ENCODE measurements at regions not wholly inside any gene's neighbourhood (a gene's known extent, or its start where the extent isn't known, plus 50 kb on each side); places are given as distances from the start of the nearest gene placed in this dataset.
"Not testable (repeated sequence)": the region's sequence is repeated elsewhere in the genome, so short reads cannot be mapped to it uniquely, and the experiment has no call there.

DNA sequence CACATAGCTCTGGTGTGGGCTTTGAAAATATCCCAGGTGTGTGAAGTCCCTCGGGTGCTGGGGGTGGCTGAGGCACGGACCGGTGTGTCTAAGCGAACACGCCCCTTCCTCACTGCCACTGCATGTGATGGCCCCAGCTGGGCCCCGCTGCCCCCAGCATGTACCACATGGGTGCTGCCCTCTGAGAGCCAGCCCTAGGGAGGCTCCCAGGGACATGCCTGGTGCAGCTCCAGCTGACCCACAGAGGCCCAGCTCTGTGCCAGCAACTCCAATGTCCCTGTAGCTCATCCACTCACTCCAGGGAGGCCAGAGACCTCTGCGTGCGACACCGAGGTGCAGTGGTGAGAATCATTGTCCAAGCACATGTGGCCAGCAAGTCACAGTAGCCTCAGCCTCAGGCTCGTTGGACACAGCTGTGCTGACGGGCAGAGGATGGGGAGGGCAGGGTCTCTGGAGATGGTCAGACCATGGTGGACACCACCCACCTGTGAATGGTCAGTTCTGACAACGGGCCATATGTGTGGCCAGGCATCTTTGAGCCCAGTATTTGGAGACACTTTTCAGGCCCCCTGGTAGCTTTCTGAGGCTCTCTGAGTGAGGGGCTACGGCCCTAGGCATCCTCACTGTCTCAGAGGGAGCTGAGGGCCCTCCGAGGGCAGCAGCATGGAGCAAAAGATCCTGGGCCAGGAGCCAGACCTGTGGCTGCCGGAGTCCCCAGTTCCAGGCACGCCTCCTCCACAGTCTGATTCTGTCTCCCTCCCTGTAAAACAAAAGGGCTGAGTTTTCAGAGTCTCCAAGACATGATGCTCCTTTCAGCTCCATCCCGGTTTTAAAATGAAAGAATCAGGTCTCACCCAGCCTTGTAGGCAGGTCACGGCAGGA is 220.7 kb downstream of the NDUFA10 start:
- DNase-seq (ENCODE audit: low read depth in 2 of 2): no peak

DNA sequence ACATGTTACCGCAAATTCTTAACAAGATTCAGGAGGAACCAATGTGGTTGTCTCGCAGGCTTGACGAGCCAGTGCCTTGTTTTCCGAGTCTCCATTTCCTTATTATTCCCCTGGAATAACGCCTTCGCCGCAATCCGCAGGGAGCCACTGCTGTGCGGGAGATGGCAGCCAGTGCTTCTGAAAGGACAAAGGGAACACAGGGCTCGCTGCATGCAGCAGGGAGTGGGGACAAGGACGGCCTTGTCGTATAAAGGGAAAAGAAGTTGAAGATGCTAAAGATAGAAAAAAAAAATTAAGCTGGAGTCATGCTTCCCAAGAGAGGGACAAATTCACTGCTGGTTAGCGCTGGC is 221.4 kb downstream of the NDUFA10 start:
- no peak for DNase-seq (ENCODE audit: low read depth in 2 of 2)

DNA sequence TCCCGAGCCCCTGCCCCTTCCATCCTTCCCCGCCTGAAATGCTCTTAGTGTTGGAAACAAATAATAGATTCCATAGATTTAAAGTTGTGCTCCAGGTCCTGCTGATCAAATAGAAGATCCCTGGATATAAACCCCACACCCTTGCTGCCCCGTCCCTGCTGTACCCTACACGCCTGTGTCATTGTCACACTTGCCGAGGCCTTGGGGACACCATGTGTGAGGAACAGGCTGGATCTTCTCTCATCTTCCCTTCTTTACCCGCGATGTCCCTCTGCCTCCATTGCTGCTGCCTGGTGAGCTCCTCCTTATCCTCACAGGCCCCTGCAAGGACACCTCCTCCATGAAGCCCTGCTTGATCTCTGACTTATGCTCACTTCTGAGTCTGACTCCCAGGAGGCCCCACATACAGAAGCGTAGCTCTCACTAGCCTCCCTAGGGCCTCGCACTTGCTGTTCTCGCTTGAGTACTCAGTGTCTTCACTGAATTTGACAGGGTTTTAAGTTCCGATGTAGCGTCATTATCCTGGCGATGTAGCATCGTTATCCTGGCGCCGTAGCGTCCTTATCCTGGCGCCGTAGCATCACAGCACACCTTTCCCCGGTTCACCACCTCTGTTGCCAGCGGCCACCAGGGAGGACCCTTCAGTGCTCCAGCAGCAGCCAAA is 221.9 kb downstream of the NDUFA10 start:
- DNase-seq (ENCODE audit: low read depth in 2 of 2): no peak

DNA sequence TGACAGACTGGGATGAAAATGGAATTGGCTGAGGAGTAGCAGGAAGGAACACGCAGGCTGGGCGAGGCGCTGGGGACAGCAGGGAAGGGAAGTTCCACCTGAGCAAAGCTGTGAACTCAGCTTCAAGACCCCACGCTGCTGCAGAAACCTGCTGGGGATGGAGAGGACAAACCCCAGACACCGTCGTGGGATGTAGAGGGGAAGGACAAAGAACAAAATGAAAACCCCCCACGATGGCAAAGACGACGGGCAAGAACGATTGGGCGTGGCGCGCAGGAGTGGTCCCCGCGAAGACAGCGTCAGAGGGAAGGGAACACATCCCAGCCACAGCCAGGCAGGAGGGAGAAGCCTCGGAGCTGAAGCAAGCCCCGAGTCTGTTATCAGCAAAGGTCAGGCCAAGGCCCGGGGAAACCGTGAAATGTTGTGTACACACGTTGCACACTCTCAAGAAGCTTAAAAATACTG is 222.9 kb downstream of the NDUFA10 start:
- DNase-seq (ENCODE audit: low read depth in 2 of 2): no peak

DNA sequence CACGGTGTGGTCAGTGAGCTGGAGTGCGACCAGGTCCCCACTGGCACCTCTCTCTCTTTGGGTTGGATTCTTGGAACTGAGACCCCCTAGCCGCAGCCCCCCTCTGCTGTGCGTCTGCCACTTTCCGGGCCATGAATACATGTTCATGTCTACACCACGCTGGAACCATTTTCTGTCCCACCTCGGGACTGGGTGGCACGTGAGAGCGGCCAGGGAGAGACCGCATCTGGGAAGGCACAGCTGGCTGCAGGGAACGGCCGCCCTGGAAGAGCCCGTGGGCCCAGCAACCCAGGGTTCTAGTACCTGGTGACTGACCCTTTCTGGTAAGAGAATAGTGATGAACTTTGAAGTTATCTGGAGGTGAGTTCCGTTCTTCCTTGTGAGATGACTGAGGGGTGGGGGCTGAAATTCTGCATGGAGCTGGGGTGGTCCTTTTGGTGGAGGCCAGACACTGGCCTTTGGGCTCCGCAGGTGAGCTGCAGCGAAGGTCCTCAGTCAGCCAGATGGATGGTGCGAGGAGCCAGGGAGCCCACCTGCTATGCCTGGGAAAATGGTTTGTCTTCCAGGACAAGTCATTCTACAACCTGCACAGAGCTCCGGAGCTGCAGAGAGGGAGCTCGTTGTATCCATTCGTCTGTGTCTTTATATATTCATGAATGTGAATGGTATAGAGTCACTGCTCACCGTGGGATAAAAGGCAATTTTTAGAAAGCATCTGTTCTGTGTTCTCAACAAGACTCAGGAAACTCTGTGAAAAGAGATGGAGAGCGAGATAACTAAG is 223.5 kb downstream of the NDUFA10 start:
- DNase-seq (ENCODE audit: low read depth in 2 of 2): no peak

DNA sequence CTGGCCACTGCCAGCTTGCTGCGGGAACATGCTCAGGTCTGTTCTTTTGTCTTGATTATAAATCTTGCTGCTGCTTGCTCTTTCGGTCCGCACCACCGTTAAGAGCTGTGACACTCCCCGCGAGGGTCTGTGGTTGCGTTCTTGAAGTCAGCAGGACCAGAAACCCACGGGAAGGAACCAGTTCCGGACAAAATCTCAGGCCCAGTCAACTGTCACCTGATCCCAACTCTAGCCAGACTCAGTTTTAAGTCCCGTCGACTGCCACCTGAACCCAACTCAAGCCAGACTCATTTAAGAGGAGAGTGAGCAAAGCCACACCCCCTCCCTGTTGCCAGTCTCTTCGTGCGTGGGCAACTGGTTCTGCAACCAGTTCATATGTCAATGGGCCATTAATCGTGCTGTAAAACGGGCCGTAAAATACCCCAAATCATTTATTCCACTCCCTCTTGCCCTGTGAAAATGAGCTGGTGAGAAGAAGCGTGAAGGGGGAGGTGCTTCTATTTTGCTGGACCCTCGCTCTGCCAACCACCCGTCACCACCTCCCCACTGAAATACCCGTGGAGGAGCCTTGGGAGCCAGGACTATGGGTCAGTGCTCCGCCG is 224.3 kb downstream of the NDUFA10 start:
- DNase-seq (ENCODE audit: low read depth in 2 of 2): no peak

DNA sequence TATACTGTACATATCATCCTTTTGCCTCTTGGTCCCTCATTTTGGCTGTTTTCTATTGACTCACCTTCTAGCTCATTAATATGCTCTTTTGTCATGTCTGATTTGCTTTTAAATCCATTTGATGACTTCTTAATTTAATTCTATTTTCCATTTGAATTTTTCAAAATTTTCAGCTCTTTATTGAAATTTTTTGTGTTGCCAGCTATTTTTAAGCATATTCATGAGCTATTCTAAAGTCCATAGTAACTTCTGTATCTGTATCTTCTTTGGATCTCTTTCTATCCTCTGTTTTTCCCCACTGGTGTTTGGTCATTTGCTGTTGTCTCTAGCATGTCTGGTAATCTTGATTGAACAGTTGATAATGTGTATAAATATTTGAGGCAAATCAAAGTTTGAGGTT is 227.8 kb downstream of the NDUFA10 start:
- DNase-seq (ENCODE audit: low read depth in 2 of 2): no peak

DNA sequence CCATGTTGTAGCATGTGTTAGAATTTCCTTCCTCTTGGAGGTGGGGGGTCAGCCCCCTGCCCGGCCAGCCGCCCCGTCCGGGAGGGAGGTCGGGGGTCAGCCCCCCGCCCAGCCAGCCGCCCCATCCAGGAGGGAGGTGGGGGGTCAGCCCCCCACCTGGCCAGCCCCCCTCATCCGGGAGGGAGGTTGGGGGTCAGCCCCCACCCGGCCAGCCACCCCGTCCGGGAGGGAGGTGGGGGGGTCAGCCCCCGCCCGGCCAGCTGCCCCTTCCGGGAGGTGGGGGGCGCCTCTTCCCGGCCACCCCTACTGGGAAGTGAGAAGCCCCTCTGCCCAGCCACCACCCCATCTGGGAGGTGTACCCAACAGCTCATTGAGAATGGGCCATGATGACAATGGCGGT is 229.4 kb downstream of the NDUFA10 start:
- DNase-seq (ENCODE audit: low read depth in 2 of 2): not testable (repeated sequence)

DNA sequence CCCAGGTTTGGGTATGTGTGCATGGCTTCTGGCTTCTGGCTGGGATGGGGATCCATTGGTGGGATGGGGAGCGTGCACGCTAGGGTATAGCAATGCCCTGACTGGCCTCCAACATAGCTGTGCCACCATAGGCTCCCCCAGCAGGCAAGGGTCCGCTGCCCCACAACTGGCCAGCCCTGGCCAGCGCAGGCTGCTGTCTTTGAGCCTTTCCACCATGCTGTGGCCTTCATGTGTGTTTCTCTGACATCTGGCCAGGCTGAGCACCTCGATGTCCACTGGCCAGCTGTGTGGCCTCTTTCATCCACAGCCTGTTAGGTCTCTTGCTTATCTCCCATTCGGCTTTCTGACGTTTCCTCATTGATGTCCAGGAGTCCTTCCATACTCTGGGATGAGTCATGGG is 231.3 kb downstream of the NDUFA10 start:
- no peak for DNase-seq (ENCODE audit: low read depth in 2 of 2)

DNA sequence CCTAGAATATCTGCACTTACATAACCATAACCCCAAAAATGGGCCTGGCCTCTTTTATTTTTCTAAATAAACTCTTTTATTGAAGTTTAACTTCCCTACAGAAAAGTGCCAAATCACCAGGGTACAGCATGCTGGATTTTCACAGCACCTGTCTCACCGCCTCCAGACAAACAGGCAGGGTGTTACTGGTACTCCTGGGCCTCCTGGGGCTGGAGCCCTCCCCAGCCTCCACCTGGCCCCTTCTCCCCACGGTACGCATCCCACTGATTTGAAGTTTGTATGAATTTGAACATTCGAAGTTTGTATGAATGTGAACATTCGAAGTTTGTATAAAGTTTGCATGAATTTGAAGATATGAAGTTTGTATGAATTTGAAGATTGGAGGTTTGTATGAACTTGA is 232.1 kb downstream of the NDUFA10 start:
- DNase-seq (ENCODE audit: low read depth in 2 of 2): no peak

DNA sequence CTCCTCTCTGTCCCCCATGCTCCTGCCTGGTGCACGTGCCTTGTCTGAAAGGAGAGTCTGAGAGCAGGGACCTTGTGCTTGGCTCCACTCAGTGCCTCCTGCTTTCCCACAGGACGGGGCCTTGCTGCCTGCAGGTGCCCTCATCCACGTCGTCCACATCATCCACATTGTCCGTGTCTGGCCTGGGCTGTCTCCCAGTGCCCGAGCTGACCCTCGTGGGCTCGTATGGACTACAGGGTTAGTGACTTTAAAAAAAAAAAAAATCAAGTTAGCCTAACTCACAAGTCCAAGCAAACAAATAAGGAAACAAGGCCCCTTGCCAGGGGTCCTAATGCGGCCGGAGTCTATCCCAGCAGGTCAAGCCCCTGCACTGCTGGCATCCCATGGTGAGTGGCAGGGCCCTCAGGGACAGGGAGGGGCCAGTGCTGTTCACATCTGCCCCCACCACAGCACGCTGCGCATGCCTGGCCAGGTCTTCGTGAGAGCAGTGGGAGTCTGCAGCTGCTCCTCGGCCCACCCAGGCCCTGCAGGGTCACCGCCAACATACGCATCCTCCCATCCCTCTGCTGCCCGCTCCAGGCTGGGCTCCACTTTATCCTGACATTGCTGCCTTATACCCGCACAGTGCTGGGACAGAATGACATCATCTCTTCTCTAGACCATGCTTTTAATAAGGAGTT is 232.6 kb downstream of the NDUFA10 start:
- no peak for DNase-seq (ENCODE audit: low read depth in 2 of 2)

DNA sequence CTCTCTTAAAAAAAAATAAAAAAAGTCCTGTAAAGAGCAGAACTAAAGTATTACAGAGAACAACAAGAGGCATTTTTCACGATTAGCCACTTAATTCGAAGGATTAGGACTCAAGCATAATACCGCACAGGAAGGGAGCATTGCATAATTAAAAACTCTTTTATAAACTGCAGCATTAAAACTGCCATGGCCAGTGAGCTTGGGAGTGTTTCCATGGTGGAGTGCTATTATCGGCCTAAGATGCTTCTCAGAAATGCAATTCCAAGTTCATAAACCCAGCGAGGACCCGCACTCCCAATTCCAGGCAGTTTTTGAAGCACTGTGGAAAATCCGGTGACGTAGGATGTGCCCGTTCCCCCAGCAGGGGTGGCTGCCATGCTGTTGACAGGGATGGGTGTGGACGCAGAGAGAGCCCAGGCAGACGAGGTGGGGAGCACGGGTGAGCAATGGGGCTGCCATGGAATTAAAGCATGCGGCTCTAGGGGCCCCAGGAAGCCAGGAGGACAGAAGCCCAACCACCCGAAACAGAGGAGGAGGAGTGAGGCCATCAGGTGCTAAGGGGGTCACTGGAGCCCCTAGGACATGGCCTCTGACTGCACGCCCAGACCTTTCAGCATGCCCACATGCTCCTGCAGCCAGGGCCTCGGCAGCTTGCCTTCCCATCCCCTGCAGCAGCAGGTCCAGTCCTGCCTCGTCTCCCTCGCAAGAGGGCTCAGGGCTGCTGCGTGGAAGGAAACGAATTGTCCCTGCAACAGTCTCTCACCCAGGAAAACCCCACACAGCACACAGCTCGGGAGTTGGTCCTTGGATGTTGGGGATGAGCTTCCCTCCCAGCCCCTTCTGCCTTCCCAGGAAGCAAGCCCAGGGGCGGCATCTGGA is 233.4 kb downstream of the NDUFA10 start:
- no peak for DNase-seq (ENCODE audit: low read depth in 2 of 2)

DNA sequence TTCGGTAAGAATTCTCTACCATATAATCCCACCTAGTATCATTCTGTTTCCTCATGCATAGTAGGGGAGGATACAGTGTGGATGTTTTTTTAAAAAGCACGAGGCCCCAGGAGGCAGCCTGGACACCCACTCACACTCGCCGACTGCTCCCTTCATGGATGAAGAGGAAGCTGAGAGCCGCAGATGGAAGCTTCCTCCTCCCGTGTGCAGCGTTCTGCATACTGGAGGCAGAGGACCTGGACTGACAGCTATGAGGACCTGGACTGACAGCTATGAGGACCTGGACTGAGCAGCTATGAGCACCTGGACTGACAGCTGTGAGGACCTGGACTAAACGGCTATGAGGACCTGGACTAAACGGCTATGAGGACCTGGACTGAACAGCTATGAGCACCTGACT is 234.4 kb downstream of the NDUFA10 start:
- no peak for DNase-seq (ENCODE audit: low read depth in 2 of 2)

DNA sequence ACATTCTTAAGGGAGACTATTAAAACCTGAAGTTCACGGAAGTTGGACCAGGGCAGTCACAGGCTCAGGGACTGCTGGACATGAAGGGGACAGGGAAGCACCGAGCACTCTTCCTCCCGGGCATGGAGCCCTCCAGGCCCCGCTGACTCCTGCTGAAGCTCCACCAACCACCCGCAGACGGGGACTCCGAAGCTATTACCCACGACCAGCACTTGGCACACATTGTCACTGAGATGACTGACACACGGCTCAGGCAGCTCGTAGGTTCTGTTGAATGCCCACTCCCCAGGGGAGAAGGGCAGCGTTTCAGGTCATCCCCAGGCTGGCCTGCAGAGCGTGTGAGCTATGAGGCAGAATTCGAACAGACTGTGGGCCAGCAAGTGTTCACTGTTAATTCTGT is 234.8 kb downstream of the NDUFA10 start:
- DNase-seq (ENCODE audit: low read depth in 2 of 2): no peak

DNA sequence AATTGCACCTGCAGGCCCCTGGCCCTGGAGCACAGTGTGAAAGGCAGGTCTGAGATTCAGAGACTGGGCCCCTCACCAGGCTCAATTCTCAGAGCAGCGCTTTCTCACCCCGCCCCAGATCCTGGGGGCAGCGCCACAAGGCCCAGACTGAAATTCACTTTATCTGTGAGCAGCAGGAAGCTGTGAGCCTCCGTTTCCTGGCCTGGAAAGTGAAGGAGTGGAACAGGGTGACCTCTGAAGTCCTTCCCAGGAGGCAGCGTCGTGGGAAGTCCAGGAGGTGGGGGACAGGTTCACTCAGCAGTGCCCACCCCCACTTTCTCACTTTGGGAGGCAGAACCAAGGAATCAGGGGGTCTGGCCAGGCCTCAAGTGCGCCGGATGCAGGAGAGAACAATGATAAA is 235.4 kb downstream of the NDUFA10 start:
- DNase-seq (ENCODE audit: low read depth in 2 of 2): no peak

DNA sequence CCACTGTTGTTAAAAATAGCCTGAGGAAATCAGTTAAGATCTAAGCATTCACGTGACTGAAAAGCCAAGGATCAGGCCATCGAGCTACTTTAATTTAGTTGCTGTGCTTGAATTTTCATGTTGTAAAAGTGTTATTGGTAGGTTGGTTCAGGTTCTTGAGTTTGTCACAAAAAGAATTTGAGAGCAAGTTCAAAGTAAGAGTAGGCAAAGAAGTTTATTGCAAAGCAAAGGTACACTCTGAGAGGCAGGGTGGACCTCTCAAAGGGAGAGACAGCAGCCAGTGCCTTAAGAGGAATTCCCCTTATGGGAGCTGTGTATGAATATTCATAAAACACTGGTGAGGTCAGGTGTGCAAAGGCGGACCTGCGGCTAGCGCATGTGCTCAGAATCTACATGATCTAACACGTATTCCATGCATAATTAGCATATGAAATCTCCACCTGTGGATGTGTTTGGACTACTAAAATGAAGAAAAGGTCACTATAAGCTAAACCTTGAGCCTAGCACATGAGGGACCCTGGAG is 236.5 kb downstream of the NDUFA10 start:
- DNase-seq (ENCODE audit: low read depth in 2 of 2): no peak

DNA sequence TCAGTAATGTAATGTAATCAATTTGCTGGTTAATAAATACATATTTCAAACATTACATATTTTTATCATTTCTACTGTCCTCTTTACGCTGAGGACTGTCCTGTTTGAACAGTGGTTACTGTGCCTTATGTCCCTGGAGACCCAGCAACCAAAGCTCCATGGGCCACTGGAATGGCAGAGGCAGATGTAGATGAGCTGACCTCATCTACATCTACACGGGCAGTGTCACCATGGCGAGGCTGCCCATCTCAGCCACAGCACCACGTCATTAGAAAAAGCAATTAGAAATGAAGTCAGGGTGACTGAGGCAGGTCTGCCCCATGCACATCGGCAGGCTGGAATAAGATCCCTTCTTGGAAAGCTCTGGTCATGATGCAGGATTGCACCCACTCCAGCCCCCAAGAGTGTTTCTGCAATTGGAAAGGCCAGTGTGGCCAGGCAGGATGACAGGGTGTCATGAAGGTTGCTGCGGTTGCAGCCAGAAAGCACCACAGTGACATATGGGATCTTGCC is 237.5 kb downstream of the NDUFA10 start:
- DNase-seq (ENCODE audit: low read depth in 2 of 2): no peak

DNA sequence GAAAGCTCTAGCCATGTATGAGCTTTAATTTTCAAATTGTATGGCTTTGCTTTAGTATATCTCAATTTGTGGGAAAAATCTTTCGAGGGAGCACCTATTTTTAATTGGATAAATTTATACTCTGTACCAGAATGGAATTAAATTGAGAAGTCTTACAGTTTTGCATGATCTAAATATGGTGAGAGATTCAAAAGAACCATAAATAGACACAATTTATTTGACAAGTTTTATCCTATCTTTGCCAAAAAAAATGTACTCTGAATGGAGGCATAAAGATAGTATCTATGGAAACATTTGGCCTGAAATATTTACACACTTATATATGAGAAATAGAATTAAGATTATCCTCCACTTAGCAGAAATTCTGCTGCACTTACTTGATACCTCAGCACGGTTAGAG is 238.4 kb downstream of the NDUFA10 start:
- no peak for DNase-seq (ENCODE audit: low read depth in 2 of 2)

DNA sequence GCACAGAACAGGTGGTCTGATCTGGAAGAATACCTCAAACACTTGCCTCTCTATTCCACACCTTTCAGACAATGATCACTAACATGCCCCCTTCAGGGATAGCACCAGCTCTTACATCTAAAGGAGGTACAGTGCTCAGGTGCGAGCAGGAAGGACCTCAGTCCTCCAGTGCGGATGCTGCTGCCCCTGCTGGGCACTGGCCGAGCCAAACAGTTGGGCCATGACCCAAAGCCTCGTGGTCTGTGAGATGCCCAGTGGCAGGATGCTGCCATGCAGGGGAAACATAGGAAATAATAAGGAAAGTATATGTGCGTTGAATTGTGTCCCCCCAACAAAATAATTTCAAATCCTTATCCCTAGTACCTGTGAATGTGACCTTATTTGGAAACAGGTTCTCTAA is 243.7 kb downstream of the NDUFA10 start:
- DNase-seq (ENCODE audit: low read depth in 2 of 2): no peak
